HAP-1 (cell line): ENCODE measurements at regions not wholly inside any gene's neighbourhood (a gene's known extent, or its start where the extent isn't known, plus 50 kb on each side); places are given as distances from the start of the nearest gene placed in this dataset.

ENCODE experiments used
- DNase-seq, 2 experiments: peaks; one replicate each; pipeline ENCODE4 v3.0.0-alpha.2; 2016 to 2020; ENCODE audit warnings: low spot score in 2 of 2
- H3K27me3 ChIP-seq: fragments of 250-450 bp; sonication (Bioruptor Pico); 2 replicates; pipeline ENCODE4 v1.5.1; 2020; ENCODE audit warnings: low read depth, mild to moderate bottlenecking, moderate library complexity
- H3K36me3 ChIP-seq: fragments of 250-450 bp; sonication (Bioruptor Pico); replicated peaks from 2 replicates; pipeline ENCODE4 v1.5.1; 2020; ENCODE audit warnings: mild to moderate bottlenecking
- H3K4me1 ChIP-seq: fragments of 250-450 bp; sonication (Bioruptor Pico); 2 replicates; pipeline ENCODE4 v1.5.1; 2020; ENCODE audit warnings: mild to moderate bottlenecking
- H3K4me3 ChIP-seq: fragments of 250-450 bp; sonication (Bioruptor Pico); 2 replicates; pipeline ENCODE4 v1.5.1; 2020; ENCODE audit warnings: mild to moderate bottlenecking, moderate library complexity
- H3K9me3 ChIP-seq: fragments of 250-450 bp; sonication (Bioruptor Pico); 2 replicates; pipeline ENCODE4 v1.5.1; 2020; ENCODE audit warnings: mild to moderate bottlenecking, moderate library complexity
- in situ Hi-C: fragments of 300-500 bp; cut with MboI; formaldehyde crosslinking; loops from 3 replicates; pipeline ENCODE4 v1.14.3; 2020; ENCODE audit warnings: low sequenced_read_pairs, inconsistent platforms, mixed read lengths

- Histone ChIP-seq H3K36me3 (no peaks in the 10 kb centered on the region), H3K4me1 (no peaks in the 10 kb centered on the region), H3K27me3 (peaks cover 7% of the 10 kb centered on the region), H3K9me3 (no peaks in the 10 kb centered on the region), H3K4me3 (no peak overlapping the region)
- DNase-seq: no peak
- in situ Hi-C loops: no loop called here
Measured at GRCh38 chr17:77899498-77899897, 59.0 kb upstream of the TNRC6C start.

- no peaks in the 10 kb centered on the region for H3K36me3 ChIP-seq
- H3K4me1 ChIP-seq: no peaks in the 10 kb centered on the region
- DNase-seq: no peak
- in situ Hi-C loops: no loop called here
- peaks cover 21% of the 10 kb centered on the region for H3K27me3 ChIP-seq
- no peak overlapping the region for H3K4me3 ChIP-seq
- no peaks in the 10 kb centered on the region for H3K9me3 ChIP-seq
Measured at GRCh38 chr17:77901481-77901880, 57.0 kb upstream of the TNRC6C start.

DNA sequence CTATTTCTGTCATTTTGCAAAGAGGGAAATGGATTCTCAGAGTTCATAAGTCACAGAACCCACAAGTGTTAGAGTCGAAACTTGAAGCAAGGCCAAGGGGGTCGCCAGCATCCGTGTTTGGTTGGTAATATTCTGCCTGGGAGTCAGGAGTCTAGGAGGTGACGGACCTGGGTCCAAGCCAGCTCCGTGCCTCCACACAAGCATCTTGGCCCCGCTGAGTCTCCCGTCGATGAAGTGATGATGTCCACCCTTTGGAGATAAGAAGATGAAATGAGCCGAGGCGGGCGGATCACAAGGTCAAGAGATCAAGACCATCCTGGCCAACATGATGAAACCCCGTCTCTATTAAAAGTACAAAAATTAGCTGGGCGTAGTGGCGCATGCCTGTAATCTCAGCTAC, 53.2 kb upstream of the TNRC6C start:
- H3K36me3 ChIP-seq: no peaks in the 10 kb centered on the region
- no peaks in the 10 kb centered on the region for H3K4me1 ChIP-seq
- H3K9me3 ChIP-seq: no peaks in the 10 kb centered on the region
- DNase-seq: no peak
- H3K27me3 ChIP-seq: peaks cover 24% of the 10 kb centered on the region
- H3K4me3 ChIP-seq: no peak overlapping the region
- in situ Hi-C loops: no loop called here

DNA sequence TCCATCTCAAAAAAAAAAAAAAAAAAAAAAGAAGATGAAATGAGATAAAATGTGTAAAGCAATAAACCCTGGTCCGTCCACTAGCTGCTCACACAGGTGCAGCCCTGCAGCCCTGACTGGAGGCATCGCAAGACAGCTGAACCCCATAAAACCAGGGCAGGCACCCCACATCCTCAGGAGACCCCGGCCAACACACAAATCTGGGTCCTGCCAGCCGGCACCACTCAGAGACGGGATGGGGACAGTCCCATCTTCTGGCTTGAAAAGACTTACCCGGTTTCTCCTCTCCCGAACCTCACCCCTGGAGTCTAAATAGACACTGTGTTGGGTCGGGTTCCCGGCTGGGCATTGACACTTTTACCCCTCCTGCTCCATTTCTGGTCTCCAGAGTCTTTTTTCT, 52.7 kb upstream of the TNRC6C start:
- Histone ChIP-seq H3K4me3 (no peak overlapping the region), H3K4me1 (no peaks in the 10 kb centered on the region), H3K36me3 (no peaks in the 10 kb centered on the region), H3K27me3 (peaks cover 24% of the 10 kb centered on the region), H3K9me3 (no peaks in the 10 kb centered on the region)
- in situ Hi-C loops: no loop called here
- no peak for DNase-seq

- DNase-seq: no peak
- Histone ChIP-seq H3K4me3 (no peak overlapping the region), H3K9me3 (no peaks in the 10 kb centered on the region), H3K27me3 (peaks cover 24% of the 10 kb centered on the region), H3K4me1 (no peaks in the 10 kb centered on the region), H3K36me3 (no peaks in the 10 kb centered on the region)
- in situ Hi-C loops: no loop called here
Measured at GRCh38 chr17:77906377-77906871, 52.1 kb upstream of the TNRC6C start.

DNA sequence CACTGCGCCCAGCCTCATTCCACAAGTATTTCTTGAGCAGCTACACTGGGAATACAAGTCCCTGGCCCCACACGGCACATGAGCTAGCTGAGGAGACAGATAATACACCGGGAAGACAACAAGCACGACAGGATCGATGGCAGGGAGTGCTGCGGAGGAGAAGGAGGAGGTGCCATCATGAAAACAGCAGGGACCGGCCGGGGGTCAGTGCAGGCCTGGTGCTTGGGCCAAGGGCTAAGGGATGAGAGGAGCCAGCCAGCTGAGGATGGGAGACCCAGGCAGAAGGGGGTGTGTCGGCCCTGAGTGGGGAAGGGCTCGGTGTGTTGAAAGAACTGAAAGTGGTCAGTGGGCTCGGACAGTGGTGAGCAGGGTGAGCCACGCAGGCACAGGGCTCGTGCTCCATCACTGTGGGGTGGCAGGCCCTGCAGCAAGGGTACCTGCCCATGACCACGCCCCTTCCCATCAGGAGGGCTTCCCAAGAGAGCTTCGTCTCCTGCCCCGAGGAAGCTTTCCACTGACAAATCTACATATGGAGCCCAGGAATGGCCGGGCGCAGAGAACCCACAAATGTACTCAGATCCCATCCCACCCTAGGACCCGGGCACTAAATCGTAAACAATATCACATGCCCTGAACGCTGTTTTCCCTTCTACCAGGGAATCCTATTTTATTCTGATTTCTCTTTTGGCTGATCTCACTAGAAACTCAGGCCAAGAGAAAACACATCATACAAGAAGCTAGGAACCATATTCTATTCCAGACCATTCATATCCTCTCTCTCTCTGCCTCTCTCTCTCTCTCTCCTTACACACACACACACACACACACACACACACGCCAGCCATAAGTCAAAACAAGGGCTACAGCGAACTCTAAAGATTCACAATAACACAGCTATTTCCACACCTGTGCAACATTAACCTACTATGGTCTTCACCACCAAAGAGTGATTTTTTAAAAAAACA, 50.7 kb upstream of the TNRC6C start:
- Histone ChIP-seq H3K27me3 (peaks cover 28% of the 10 kb centered on the region), H3K4me1 (no peaks in the 10 kb centered on the region), H3K4me3 (no peak overlapping the region), H3K9me3 (no peaks in the 10 kb centered on the region), H3K36me3 (no peaks in the 10 kb centered on the region)
- no peak for DNase-seq
- in situ Hi-C loops: no loop called here

- no peaks in the 10 kb centered on the region for H3K9me3 ChIP-seq
- no peak for DNase-seq
- no peak overlapping the region for H3K4me3 ChIP-seq
- no peaks in the 10 kb centered on the region for H3K36me3 ChIP-seq
- no peaks in the 10 kb centered on the region for H3K4me1 ChIP-seq
- peaks cover 28% of the 10 kb centered on the region for H3K27me3 ChIP-seq
- in situ Hi-C loops: no loop called here
Measured at GRCh38 chr17:77908501-77908900, 50.0 kb upstream of the TNRC6C start.
